ENCODE measurements at regions not wholly inside any gene's neighbourhood (a gene's known extent, or its start where the extent isn't known, plus 50 kb on each side); places are given as distances from the start of the nearest gene placed in this dataset.

DNA sequence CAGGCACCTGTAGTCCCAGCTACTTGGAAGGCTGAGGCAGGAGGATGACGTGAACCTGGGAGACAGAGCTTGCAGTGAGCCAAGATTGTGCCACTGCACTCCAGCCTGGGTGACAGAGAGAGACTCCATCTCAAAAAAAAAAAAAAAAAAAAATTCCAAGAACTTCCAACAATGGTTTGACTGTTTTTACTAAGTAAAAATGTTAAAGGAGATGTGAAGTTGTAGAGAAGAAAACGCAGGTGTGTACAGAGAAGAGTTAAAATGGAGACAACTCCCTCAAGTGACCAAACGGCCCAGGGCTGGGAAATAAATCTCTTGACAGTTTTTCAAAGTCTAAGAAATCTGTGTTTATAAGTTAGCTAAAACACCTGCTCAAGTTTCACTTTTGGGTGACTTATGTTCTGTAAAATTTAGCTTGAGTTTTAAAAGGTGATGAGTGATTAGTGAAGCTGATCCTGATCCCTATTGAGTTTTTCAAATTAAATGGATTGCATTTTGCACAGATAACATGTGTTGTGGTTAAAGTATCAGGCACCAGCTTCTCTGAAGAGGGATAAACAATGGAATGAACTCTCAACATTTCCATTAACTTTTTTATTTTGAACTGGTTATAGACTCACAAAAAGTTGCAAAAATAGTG is 255.2 kb upstream of the CD180 start (continued):
- TF ChIP-seq NFIC (IDR thresholded peaks at IDR 0.05; ENCODE audit: borderline replicate concordance) = no peak
- no peak for TF ChIP-seq EZH2phosphoT487 (IDR thresholded peaks at IDR 0.05; ENCODE audit: borderline replicate concordance, low read depth)

DNA sequence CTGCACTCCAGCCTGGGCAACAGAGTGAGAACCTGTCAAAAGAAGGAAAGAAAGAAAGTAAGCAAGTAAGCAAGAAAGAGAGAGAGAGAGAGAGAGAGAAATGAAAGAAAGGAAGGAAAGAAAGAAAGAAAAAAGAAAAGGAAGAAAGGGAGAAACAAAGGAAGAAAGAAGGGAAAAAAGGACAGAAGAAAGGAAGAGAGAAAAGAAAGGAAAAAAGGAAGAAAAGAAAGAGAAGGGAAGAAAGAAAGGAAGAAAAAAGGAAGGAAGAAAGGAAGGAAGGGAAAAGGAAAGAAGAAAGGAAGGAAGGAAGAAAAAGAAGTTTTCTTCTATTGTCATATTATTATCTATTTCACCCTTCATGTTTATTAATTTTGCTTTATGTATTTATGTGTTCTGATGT is 251.1 kb upstream of the CD180 start:
- H4K20me1 ChIP-seq (ENCODE audit: insufficient read depth) = no peaks in the 10 kb centered on the region
- no peaks in the 10 kb centered on the region; the same call in 1 of the 2 replicates for H3K9me3 ChIP-seq
- no peaks in the 10 kb centered on the region for H3K27me3 ChIP-seq (ENCODE audit: insufficient read depth)
- H3K9ac ChIP-seq = no peak overlapping the region
- ChIA-PET POLR2A (interaction anchor here (0.6 kb wide), 1 partner anchor 8 kb away, joined by 3 read pairs; no protein-coding TSS in a partner anchor), CTCF (no interaction called here)
- H3K4me3 ChIP-seq (ENCODE audit: low read depth in 2 of 2, low read length in 1 of 2) = no peak overlapping the region
- H3K79me2 ChIP-seq (ENCODE audit: insufficient read depth) = no peaks in the 10 kb centered on the region
- no peak for DNase-seq
- no peaks in the 10 kb centered on the region for H3K36me3 ChIP-seq (replicated peaks in 1 of 2; ENCODE audit: control insufficient read depth in 1 of 2, insufficient read depth in 2 of 2, low read length in 1 of 2)
- no peak overlapping the region for H3K27ac ChIP-seq (ENCODE audit: low read depth in 2 of 2, low read length in 1 of 2)
- TF ChIP-seq, protein P1, sequence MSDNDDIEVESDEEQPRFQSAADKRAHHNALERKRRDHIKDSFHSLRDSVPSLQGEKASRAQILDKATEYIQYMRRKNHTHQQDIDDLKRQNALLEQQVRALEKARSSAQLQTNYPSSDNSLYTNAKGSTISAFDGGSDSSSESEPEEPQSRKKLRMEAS (IDR thresholded peaks at IDR 0.05; ENCODE audit: low read depth) = no peak
- TF ChIP-seq, protein P2, sequence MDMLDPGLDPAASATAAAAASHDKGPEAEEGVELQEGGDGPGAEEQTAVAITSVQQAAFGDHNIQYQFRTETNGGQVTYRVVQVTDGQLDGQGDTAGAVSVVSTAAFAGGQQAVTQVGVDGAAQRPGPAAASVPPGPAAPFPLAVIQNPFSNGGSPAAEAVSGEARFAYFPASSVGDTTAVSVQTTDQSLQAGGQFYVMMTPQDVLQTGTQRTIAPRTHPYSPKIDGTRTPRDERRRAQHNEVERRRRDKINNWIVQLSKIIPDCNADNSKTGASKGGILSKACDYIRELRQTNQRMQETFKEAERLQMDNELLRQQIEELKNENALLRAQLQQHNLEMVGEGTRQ (IDR thresholded peaks at IDR 0.05; ENCODE audit: borderline replicate concordance, low read depth, low read length) = no peak
- TF ChIP-seq, protein P3, sequence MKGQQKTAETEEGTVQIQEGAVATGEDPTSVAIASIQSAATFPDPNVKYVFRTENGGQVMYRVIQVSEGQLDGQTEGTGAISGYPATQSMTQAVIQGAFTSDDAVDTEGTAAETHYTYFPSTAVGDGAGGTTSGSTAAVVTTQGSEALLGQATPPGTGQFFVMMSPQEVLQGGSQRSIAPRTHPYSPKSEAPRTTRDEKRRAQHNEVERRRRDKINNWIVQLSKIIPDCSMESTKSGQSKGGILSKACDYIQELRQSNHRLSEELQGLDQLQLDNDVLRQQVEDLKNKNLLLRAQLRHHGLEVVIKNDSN (IDR thresholded peaks at IDR 0.05; ENCODE audit: borderline replicate concordance, low read depth) = no peak
- TF ChIP-seq, protein P4, sequence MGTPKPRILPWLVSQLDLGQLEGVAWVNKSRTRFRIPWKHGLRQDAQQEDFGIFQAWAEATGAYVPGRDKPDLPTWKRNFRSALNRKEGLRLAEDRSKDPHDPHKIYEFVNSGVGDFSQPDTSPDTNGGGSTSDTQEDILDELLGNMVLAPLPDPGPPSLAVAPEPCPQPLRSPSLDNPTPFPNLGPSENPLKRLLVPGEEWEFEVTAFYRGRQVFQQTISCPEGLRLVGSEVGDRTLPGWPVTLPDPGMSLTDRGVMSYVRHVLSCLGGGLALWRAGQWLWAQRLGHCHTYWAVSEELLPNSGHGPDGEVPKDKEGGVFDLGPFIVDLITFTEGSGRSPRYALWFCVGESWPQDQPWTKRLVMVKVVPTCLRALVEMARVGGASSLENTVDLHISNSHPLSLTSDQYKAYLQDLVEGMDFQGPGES (IDR thresholded peaks at IDR 0.05; ENCODE audit: low read depth, low read length) = no peak
- TF ChIP-seq, protein P5, sequence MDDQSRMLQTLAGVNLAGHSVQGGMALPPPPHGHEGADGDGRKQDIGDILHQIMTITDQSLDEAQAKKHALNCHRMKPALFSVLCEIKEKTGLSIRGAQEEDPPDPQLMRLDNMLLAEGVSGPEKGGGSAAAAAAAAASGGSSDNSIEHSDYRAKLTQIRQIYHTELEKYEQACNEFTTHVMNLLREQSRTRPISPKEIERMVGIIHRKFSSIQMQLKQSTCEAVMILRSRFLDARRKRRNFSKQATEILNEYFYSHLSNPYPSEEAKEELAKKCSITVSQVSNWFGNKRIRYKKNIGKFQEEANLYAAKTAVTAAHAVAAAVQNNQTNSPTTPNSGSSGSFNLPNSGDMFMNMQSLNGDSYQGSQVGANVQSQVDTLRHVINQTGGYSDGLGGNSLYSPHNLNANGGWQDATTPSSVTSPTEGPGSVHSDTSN (IDR thresholded peaks at IDR 0.05) = no peak
- no peak for TF ChIP-seq MEF2A (IDR thresholded peaks at IDR 0.05; ENCODE audit: borderline replicate concordance, low read depth)
- no peak for TF ChIP-seq TEAD4 (IDR thresholded peaks at IDR 0.05; ENCODE audit: borderline replicate concordance, insufficient read depth)
- TF ChIP-seq, protein P6, sequence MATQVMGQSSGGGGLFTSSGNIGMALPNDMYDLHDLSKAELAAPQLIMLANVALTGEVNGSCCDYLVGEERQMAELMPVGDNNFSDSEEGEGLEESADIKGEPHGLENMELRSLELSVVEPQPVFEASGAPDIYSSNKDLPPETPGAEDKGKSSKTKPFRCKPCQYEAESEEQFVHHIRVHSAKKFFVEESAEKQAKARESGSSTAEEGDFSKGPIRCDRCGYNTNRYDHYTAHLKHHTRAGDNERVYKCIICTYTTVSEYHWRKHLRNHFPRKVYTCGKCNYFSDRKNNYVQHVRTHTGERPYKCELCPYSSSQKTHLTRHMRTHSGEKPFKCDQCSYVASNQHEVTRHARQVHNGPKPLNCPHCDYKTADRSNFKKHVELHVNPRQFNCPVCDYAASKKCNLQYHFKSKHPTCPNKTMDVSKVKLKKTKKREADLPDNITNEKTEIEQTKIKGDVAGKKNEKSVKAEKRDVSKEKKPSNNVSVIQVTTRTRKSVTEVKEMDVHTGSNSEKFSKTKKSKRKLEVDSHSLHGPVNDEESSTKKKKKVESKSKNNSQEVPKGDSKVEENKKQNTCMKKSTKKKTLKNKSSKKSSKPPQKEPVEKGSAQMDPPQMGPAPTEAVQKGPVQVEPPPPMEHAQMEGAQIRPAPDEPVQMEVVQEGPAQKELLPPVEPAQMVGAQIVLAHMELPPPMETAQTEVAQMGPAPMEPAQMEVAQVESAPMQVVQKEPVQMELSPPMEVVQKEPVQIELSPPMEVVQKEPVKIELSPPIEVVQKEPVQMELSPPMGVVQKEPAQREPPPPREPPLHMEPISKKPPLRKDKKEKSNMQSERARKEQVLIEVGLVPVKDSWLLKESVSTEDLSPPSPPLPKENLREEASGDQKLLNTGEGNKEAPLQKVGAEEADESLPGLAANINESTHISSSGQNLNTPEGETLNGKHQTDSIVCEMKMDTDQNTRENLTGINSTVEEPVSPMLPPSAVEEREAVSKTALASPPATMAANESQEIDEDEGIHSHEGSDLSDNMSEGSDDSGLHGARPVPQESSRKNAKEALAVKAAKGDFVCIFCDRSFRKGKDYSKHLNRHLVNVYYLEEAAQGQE (IDR thresholded peaks at IDR 0.05; ENCODE audit: low read depth, low read length) = no peak
- no peak for TF ChIP-seq NFIC (IDR thresholded peaks at IDR 0.05; ENCODE audit: borderline replicate concordance)
- TF ChIP-seq ELF1 (IDR thresholded peaks at IDR 0.05) = no peak
- TF ChIP-seq POLR2AphosphoS5 (IDR thresholded peaks at IDR 0.05; ENCODE audit: low read depth, low read length) = no peak
- TF ChIP-seq FOXJ3 (CRISPR knock-in tag; IDR thresholded peaks at IDR 0.05) = no peak
- no peak for TF ChIP-seq SMC3 (IDR thresholded peaks at IDR 0.05; ENCODE audit: low read depth, low read length)
- TF ChIP-seq YY1 (IDR thresholded peaks at IDR 0.05; ENCODE audit: low read depth) = no peak
- no peak for TF ChIP-seq RFX5 (IDR thresholded peaks at IDR 0.05; ENCODE audit: low read length)
- H3K4me1 ChIP-seq (ENCODE audit: control insufficient read depth in 1 of 2, insufficient read depth in 2 of 2, low read depth in 1 of 2, low read length in 1 of 2) = no peaks in the 10 kb centered on the region
- H3K9me2 ChIP-seq = peaks cover 3% of the 10 kb centered on the region; the same call in 1 of the 2 replicates
- no peaks in the 10 kb centered on the region for H3F3A ChIP-seq (replicated peaks; ENCODE audit: insufficient read depth)
- H3K4me2 ChIP-seq = no peak overlapping the region
- H2AFZ ChIP-seq (ENCODE audit: low read depth) = no peak overlapping the region
